ENCODE measurements at regions not wholly inside any gene's neighbourhood (a gene's known extent, or its start where the extent isn't known, plus 50 kb on each side); places are given as distances from the start of the nearest gene placed in this dataset.
A peak's percentile ranks its signal among the peaks of the same experiment; 100 is the strongest.

DNA sequence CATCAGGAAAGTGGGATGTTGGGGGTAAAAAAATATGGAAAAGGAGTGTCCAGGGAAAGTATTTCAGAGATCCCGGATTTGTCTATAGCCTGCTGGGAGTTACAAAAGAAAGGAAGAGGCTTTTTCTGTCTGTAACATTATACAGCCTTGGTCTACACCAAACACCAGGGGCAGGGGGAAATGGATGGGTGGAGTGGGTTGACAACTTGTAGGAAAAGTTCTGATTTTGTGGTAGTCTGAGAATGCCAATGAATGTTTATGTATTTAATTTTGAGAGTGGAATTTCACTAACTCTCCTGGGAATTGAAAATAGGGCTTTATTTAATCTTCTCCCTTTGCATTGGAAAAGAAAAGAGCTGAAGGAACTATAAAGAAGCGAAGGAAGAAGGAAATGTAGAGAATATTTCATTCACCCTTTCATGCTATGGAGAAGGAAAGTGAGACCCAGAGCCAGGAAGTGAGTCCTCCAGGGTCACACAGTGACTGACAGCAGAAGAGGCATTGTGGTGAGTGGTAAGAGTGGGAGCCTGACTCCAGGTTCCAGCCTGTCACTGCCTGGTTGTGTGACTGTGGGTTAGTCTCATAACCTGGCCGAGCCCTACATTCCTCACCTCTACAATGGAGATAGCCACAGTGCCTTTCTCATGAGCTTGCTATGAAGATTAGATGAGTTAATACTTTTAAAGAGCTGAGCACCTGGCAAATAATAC is 346.3 kb upstream of the TNP1 start:
- DNase-seq (ENCODE audit: low read depth) = no peak
- TF ChIP-seq, protein P1, sequence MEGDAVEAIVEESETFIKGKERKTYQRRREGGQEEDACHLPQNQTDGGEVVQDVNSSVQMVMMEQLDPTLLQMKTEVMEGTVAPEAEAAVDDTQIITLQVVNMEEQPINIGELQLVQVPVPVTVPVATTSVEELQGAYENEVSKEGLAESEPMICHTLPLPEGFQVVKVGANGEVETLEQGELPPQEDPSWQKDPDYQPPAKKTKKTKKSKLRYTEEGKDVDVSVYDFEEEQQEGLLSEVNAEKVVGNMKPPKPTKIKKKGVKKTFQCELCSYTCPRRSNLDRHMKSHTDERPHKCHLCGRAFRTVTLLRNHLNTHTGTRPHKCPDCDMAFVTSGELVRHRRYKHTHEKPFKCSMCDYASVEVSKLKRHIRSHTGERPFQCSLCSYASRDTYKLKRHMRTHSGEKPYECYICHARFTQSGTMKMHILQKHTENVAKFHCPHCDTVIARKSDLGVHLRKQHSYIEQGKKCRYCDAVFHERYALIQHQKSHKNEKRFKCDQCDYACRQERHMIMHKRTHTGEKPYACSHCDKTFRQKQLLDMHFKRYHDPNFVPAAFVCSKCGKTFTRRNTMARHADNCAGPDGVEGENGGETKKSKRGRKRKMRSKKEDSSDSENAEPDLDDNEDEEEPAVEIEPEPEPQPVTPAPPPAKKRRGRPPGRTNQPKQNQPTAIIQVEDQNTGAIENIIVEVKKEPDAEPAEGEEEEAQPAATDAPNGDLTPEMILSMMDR (conservative IDR thresholded peaks at IDR 0.05; ENCODE audit: control insufficient read depth, insufficient read depth, low read depth, low read length) = no peak
- no peak overlapping the region for H3K4me3 ChIP-seq (ENCODE audit: control insufficient read depth, low read depth, low read length)

DNA sequence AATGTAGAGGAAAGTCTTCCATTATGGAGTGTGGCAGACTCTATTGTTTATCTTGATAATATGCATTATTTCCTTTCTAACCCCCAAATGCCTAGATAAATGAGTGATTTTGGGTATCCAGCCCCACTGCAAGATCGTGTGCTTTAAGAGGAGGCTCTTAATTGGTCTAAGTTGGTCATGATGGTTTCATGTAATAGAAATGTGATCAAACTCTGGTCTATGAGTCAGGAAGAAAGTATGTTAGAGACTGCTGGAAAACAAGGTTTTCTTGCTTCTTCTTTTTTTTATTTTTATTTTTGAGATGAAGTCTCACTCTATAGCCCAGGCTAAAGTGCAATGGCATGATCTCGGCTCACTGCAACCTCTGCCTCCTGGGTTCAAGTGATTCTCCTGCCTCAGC is 344.5 kb upstream of the TNP1 start:
- TF ChIP-seq, protein P1 (conservative IDR thresholded peaks at IDR 0.05; ENCODE audit: control insufficient read depth, insufficient read depth, low read depth, low read length) = no peak
- no peak overlapping the region for H3K4me3 ChIP-seq (ENCODE audit: control insufficient read depth, low read depth, low read length)
- DNase-seq (ENCODE audit: low read depth) = peak; percentile 76

DNA sequence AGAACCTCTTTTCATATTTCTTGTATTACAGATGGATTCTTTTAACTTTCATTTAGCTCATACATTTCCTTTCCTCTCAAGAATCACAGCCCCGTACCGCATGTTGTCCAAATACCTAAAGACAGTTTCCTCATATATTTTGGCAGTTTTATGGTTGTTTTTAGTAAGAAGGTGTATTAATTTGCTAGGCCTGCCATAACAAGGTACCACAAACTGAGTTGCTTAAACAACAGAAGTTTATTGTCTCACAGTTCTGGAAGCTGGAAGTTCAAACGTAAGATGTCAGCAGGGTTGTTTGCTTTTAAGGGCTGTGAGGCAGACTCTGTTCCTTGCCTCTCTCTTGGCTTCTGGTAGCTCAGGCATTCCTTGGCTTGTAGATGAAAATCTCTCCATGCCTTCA is 343.2 kb upstream of the TNP1 start:
- TF ChIP-seq, protein P1 (conservative IDR thresholded peaks at IDR 0.05; ENCODE audit: control insufficient read depth, insufficient read depth, low read depth, low read length) = no peak
- no peak for DNase-seq (ENCODE audit: low read depth)
- no peak overlapping the region for H3K4me3 ChIP-seq (ENCODE audit: control insufficient read depth, low read depth, low read length)

DNA sequence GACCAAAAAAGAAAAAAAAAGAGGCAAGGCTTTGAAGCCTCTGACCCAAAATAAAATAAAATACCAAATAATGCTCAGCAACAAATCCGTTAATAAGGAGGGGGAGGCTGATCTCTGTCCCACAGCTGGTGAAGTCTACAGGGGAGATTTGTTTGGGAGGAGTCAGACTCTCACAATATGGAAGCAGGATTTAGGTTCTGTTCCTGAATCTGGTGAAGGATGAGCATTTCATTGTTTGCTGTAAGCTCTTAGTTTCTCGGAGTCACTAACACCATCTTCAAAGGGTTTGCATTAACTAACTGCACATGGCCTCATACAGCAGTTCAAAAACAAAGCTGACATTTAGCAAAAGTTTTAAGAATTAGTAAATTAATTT is 339.4 kb upstream of the TNP1 start:
- no peak overlapping the region for H3K4me3 ChIP-seq (ENCODE audit: control insufficient read depth, low read depth, low read length)
- TF ChIP-seq, protein P1 (conservative IDR thresholded peaks at IDR 0.05; ENCODE audit: control insufficient read depth, insufficient read depth, low read depth, low read length) = no peak

DNA sequence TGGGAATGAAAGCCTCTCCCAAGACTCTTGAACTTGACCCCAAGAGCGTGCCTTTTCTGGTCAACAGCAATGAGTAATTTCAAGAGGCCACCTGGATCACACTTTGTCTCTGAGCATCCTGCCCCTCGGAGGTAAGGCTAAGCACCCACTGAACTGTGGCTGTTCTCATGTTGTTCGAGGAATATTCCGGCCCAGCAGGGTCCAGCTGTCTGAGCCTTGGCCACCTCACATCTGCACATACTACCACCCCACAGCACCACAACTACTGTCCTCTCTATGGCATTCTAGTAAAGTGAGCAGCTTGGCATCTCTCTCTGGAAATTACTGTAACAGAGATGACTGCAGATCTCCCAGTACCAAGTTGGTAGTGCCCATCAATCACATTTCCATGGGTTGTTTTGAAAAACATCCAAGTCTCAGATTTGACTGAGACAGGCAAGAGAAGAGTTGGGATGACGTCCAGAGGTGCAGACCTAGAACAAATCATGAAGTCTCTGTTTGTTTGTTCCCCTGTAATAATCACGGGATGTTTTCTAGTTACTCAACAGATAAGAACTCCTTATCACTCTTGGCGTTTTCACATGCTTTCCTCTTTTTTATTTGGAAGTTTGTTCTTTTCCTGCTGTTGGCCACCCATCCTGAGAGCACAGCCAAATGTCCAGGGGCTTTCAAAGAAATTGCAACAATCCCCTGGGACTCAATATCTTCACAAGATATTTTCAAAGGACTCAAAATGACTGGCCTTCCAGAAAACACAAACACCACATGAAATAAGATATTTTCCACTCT is 336.0 kb upstream of the TNP1 start:
- TF ChIP-seq, protein P1 (conservative IDR thresholded peaks at IDR 0.05; ENCODE audit: control insufficient read depth, insufficient read depth, low read depth, low read length) = no peak
- H3K4me3 ChIP-seq (ENCODE audit: control insufficient read depth, low read depth, low read length) = no peak overlapping the region
- no peak for DNase-seq (ENCODE audit: low read depth)

More for the DNA sequence above, 339.4 kb upstream of the TNP1 start:
- no peak for DNase-seq (ENCODE audit: low read depth)

DNA sequence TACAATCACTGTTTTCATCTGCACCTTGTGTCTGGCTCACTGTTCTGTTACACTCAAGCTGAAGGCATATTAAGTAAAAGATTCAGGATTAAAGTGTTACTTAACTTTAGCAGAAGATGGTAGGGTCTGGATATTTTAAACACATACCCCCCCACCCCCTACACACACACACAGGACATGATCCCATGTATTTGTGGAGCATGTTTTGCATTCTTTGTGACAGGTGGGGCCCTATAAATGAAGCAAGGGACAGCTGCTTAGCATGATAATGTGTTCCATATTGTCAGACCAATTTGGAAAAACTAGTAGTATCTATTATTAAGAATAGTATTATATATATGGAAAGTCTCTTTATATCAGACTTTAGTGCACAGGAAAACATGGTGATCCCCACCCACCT is 335.2 kb upstream of the TNP1 start:
- TF ChIP-seq, protein P1 (conservative IDR thresholded peaks at IDR 0.05; ENCODE audit: control insufficient read depth, insufficient read depth, low read depth, low read length) = no peak
- no peak overlapping the region for H3K4me3 ChIP-seq (ENCODE audit: control insufficient read depth, low read depth, low read length)
- DNase-seq (ENCODE audit: low read depth) = no peak
